ENCODE measurements at regions not wholly inside any gene's neighbourhood (a gene's known extent, or its start where the extent isn't known, plus 50 kb on each side); places are given as distances from the start of the nearest gene placed in this dataset.
"Not testable (repeated sequence)": the region's sequence is repeated elsewhere in the genome, so short reads cannot be mapped to it uniquely, and the experiment has no call there.

DNA sequence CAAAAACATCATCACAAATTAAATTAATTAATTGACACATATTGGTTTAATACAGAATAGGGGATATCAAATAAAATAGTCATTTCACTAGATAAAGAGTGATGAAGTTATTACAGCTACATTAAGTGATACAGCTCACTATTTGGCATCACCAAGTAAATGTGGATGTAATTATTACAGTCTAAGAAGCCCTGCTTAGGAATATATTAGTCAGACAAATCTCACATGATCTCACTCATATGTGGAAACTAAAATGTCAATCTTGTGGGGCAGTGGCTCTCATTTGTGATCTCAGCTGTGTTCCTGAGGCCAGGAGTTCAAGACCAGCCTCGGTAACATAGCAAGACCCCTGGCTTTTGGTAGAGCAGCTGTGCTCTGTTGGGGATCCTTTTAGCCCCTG lies 233.4 kb upstream of the RGMB start:
- DNase-seq (ENCODE audit: low read depth, low spot score): no peak
- in situ Hi-C loops (cut with HindIII; ENCODE audit: low pct_unique_long_range_greater_than_20kb, low sequenced_read_pairs): no loop called here

DNA sequence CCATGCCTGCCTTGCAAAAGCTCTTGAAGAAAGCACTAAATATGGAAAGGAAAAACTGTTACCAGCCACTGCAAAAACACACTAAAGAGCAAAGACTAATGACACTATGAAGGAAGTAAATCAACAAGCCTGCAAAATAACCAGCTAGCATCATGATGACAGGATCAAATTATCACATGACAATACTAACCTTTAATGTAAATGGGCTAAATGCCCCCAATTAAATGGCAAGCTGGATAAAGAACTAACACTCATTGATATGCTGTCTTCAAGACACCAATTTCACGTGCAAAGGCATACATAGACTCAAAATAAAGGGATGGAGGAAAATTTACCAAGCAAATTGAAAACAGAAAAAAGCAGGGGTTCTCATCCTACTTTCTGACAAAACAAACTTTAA lies 231.8 kb upstream of the RGMB start:
- no peak for DNase-seq (ENCODE audit: low read depth, low spot score)
- in situ Hi-C loops (cut with HindIII; ENCODE audit: low pct_unique_long_range_greater_than_20kb, low sequenced_read_pairs): no loop called here

DNA sequence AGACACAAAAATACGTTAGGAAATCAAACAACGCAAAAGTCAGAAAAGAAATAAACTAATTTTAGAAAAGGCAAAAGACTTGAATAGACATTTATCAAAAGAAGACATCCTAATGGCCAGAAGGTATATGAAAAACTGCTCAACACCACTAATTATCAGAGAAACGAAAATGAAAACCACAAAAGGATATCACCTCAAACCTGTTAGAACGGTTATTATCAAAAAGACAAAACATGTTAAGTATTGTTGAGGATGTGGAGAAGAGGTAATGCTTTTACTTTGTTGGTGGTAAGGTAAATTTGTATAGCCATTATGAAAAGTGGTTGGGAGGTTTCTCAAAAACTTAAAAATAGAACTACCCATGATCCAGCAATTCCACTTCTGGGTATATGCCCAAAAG lies 230.0 kb upstream of the RGMB start:
- in situ Hi-C loops (cut with HindIII; ENCODE audit: low pct_unique_long_range_greater_than_20kb, low sequenced_read_pairs): no loop called here
- no peak for DNase-seq (ENCODE audit: low read depth, low spot score)

DNA sequence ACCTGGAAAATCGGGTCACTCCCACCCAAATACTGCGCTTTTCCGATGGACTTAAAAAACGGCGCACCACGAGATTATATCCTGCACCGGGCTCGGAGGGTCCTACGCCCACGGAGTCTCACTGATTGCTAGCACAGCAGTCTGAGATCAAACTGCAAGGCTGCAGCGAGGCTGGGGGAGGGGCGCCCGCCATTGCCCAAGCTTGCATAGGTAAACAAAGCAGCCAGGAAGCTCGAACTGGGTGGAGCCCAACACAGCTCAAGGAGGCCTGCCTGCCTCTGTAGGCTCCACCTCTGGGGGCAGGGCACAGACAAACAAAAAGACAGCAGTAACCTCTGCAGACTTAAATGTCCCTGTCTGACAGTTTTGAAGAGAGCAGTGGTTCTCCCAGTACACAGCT lies 226.5 kb upstream of the RGMB start:
- in situ Hi-C loops (cut with HindIII; ENCODE audit: low pct_unique_long_range_greater_than_20kb, low sequenced_read_pairs); DNase-seq (ENCODE audit: low read depth, low spot score): not testable (repeated sequence)

DNA sequence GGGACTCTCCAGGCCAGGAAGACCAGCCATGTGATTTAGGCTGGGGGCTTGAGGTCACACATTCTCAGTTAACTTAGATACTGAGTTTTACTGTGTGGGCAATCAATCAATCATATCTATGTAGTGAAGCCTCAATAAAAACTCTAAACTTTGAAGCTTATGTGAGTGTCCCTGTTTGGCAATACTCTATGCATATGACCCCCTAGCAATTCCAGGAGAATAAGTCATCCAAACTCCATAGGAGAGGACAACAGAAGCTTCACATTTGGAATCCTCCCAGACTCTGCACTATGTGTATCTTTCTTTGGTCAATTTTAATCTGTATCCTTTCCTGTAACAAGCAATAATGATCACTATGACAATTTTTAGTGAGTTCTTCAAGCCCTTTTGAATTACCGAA lies 216.8 kb upstream of the RGMB start:
- DNase-seq (ENCODE audit: low read depth, low spot score): no peak
- in situ Hi-C loops (cut with HindIII; ENCODE audit: low pct_unique_long_range_greater_than_20kb, low sequenced_read_pairs): no loop called here

DNA sequence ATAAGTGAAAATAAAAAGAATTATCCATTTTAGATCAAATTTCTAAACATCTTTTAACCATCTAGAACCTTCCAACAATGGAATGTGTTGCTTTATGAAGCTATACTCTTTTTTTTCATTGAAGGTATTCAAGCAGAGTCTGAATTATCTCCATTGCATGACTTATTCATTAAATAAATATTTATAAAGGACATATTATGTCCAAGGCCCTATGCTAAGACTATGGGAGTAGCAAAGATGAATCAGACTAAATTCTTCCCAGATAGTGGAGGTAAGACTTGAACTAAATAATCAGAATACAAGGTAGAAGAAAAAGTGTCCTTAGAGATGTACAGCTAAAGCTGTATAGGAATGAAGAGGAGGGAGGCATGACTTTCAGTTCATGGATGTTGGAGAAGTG lies 215.5 kb upstream of the RGMB start:
- in situ Hi-C loops (cut with HindIII; ENCODE audit: low pct_unique_long_range_greater_than_20kb, low sequenced_read_pairs): no loop called here
- DNase-seq (ENCODE audit: low read depth, low spot score): no peak

DNA sequence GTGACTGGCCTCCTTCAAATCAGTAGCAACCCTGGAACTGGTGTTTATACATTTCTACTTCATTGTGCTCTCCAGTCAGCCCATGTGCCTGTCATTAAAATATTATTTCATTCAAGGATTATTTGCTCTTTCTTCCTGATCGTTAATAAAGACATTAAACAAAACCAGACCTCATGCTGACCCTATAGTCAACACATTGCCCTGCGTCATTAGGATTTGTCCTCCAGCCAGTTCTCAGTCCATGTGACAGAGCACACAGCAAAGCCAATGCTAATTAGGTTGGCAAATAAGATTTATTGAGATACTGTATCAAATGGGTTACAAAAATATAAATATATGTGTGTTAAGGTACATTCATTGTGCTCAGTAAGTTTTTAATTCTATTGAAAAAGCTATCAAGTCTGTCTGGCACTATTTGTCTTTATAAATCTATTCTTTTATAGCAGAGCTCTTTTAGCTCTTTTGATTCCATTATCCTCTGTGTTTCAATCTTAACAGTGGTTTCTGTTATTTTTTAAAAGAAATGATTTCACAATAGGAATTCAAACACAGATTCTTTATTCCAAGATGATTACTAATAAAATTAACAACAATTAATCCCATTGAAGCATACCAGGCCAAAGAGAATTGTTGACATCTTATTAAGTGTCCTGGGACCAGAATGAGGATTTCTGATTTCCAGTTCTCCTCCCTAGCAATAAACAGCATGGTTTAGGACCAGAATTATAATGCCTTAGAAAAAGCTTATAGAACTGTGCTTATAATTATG lies 209.4 kb upstream of the RGMB start:
- DNase-seq (ENCODE audit: low read depth, low spot score): peak; percentile 70
- in situ Hi-C loops (cut with HindIII; ENCODE audit: low pct_unique_long_range_greater_than_20kb, low sequenced_read_pairs): no loop called here

DNA sequence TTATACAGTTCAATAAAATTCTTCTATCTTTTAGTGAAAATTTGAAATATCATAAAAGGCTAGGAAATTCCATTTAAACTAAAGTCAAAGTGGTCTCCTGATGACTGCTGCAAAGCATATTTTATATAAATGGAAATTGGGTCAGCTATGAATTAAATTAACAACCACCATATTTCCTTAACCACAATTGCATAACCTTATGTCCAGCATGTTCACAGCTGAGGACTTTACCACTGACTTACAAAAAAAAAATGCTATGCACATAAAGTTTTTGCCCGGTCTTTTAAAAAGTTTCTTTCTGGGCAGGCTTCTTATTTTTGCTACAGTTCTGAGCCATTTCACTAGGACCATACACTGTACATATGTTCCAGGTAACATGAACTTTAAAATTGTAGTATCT lies 208.6 kb upstream of the RGMB start:
- in situ Hi-C loops (cut with HindIII; ENCODE audit: low pct_unique_long_range_greater_than_20kb, low sequenced_read_pairs): no loop called here
- DNase-seq (ENCODE audit: low read depth, low spot score): no peak

DNA sequence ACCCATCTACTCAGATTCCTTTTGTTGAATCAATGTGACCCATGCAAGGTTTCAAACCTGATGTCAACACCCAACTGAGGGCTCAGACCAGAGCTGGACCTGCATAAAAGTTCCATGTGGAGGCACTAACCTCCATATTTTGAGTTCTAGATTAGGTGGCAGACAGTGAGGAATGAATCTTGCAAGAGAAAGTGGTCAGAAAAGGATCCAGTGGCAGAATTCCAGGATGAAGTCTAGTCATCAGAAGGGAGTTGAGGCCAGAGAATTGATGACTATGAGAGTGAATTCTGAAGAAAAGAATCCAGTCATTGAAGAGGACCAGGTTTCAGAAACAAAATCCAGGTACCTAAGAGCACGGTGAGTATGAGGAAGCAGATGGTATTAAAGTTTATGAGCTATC lies 205.1 kb upstream of the RGMB start:
- DNase-seq (ENCODE audit: low read depth, low spot score): no peak

DNA sequence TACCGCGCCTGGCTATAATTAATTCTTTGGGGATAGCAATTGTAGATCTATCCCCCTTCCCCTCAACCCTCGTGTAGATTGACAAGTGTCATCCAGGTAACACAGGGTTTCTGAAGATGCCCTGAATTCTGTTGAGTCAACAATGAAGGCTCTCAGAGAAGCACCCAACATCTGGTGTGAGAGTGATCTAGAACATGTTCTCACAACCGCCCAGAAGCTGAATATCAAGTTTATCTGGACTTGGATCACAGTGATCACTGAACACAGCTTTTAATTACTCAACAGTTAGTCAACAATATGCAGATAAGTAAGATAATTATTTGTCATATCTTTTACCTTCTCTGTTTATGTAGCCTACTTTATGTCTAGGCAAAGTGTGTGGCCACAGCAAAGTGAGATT lies 204.2 kb upstream of the RGMB start:
- DNase-seq (ENCODE audit: low read depth, low spot score): no peak
- in situ Hi-C loops (cut with HindIII; ENCODE audit: low pct_unique_long_range_greater_than_20kb, low sequenced_read_pairs): no loop called here

More for the DNA sequence above, 205.1 kb upstream of the RGMB start:
- in situ Hi-C loops (cut with HindIII; ENCODE audit: low pct_unique_long_range_greater_than_20kb, low sequenced_read_pairs): no loop called here

DNA sequence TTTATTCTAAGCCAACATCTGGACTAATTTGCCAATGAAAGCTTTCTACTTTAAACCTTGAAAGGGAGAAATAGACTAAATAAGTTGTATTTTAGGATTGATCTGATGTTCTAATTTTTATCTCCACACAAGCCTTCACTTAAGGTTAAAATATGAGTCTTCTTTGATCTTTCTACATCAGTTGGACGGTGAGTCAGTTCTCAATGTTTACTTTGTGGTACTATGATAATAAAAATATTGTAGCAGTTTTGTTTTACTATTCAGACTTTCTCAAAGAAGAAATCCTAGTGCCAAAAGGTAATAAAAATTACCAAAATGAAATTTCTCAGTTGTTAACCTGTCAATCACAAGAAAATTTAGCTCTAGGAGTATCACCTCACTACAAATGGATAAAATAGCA lies 203.5 kb upstream of the RGMB start:
- no peak for DNase-seq (ENCODE audit: low read depth, low spot score)
- in situ Hi-C loops (cut with HindIII; ENCODE audit: low pct_unique_long_range_greater_than_20kb, low sequenced_read_pairs): no loop called here

DNA sequence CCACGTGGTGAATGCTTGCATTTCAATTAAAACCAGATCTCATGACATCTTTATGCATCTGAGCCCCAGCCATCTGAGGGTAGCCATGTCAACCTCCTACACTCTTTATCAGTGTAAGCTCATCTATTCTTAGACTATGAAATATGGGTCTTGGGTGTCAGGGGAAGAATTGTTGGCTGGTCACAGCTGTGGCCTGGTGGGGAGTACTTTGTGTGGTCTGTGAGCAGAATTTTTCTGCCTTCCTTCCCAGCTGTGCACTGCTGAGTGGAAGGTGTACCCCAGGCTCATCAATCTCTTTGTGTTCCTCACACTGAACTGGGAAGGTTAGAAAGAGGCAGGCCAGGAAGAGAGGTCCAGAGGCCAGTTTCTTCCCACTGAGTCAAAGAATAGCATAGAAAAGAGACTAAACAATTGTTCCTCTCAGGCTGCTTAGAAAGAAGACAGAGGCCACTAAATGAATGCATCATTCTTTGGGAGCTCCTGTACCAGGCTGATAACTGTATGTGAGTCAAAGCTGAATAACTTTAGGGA lies 202.7 kb upstream of the RGMB start:
- in situ Hi-C loops (cut with HindIII; ENCODE audit: low pct_unique_long_range_greater_than_20kb, low sequenced_read_pairs): no loop called here

DNA sequence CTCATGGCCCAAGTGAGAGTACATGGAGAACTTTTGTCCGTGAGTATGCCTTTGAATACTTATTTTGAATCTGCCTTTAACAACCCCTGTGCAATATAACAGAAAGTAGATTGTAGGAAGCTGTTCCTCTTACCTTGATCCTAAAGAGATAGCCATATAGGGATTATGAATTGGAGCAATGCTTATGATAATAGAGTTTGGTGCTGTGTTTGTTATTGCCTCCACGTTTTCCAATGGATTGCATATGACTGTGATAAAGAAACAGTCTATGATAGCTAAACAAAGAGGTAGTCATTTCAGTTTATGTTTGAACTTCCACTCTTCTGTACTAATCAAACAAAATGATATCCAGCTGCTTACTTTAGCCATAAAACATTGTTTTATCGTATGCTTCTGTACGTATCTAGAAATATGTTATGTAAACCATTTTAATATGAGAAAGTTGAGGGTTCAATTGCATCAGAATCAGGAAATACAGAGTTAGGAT lies 199.6 kb upstream of the RGMB start:
- in situ Hi-C loops (cut with HindIII; ENCODE audit: low pct_unique_long_range_greater_than_20kb, low sequenced_read_pairs): no loop called here
- no peak for DNase-seq (ENCODE audit: low read depth, low spot score)

More for the DNA sequence above, 202.7 kb upstream of the RGMB start:
- DNase-seq (ENCODE audit: low read depth, low spot score): peak; percentile 35

DNA sequence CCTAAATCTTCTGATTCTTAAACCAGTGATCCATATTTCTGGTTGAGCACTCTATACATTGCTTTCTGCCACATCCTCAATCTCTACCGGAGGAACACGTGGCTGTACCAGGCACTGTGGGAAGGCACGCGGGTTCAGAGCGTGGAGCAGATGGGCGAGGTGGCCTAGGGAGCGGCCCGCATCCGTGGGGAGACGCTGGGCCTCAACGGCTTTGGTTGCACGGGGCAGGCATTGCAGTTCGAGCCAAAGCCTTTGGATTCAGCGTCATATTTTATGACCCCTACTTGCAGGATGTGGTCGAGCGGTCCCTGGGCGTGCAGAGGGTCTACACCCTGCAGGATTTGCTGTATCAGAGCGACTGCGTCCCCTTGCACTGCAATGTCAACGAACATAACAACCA lies 197.2 kb upstream of the RGMB start:
- in situ Hi-C loops (cut with HindIII; ENCODE audit: low pct_unique_long_range_greater_than_20kb, low sequenced_read_pairs): no loop called here
- DNase-seq (ENCODE audit: low read depth, low spot score): no peak

DNA sequence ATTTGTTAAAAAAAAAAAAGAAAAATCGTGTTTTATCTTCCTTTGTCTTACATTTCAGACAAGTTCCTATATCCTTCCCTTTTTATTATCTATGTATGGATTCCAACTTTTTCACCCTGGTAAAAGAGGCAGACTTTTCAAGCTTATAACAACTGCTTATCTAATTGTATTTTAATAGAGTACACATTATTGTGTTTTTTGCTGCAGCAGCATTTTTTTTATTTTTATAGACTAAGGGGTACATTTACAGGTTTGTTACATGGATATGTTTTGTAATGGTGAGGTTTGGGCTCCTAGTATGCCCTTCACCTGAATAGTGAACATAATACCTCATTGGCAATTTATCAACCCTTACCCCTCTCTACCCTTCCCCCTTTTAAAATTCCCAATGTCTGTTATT lies 195.0 kb upstream of the RGMB start:
- no peak for DNase-seq (ENCODE audit: low read depth, low spot score)
- in situ Hi-C loops (cut with HindIII; ENCODE audit: low pct_unique_long_range_greater_than_20kb, low sequenced_read_pairs): no loop called here

DNA sequence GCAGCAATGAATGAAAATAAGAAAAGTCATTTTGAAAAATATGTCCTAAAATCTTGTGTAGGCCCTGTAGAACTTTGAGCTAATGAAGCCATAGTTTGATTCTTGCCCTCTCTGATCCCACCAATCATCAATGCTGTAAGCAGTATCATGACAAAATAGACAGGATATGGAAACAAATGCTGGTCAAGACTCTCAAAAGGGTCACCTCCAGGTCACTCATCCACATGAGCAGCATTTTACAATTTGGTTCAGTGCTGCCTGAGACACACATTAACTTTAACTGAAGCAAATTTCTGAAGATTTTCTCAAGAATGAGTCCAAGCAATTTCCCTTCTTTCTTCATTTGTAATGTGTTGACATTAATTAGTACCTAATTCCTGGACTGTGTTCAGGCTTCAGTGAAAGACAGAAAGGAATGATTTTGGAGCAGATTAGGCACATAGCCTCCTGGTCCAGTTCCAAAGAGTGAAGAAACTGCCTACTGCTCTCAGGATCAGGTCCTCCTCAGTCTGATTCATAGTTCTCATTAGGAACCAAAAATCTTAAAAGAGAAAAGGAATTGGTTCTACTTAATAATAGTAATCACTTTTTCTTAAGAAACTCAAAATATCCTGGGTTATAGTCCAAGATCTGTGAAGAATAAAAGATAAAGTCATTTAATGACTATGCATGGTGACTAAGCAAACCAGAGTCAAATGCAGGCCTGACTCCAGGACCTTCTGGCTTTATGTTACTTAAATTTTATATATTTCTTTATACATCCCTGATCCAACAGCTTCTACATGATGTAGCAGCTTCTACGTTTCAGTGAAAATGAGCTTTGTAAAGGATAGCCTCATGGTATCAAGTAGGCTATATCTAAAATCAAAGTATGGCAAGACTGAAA lies 192.1 kb upstream of the RGMB start:
- DNase-seq (ENCODE audit: low read depth, low spot score): no peak
- in situ Hi-C loops (cut with HindIII; ENCODE audit: low pct_unique_long_range_greater_than_20kb, low sequenced_read_pairs): no loop called here

DNA sequence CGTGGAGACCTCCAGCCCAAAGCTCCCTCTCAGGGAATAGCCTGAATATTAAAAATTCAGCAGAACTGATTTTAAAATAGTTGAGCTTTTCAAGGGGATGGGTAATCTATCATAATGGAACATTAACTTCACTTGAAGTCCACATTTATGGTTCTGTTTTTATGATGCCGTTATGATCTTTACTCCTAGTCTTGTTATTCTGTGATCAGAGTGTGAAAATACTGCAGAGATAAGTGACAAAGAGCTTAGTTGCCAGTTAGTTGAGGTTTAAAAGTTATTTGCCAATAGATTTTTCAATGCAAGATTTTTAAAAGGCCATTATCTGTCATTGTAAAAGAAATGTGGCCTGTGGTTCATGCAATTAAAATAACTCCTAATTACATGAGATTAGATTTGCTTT lies 189.9 kb upstream of the RGMB start:
- in situ Hi-C loops (cut with HindIII; ENCODE audit: low pct_unique_long_range_greater_than_20kb, low sequenced_read_pairs): no loop called here
- no peak for DNase-seq (ENCODE audit: low read depth, low spot score)

DNA sequence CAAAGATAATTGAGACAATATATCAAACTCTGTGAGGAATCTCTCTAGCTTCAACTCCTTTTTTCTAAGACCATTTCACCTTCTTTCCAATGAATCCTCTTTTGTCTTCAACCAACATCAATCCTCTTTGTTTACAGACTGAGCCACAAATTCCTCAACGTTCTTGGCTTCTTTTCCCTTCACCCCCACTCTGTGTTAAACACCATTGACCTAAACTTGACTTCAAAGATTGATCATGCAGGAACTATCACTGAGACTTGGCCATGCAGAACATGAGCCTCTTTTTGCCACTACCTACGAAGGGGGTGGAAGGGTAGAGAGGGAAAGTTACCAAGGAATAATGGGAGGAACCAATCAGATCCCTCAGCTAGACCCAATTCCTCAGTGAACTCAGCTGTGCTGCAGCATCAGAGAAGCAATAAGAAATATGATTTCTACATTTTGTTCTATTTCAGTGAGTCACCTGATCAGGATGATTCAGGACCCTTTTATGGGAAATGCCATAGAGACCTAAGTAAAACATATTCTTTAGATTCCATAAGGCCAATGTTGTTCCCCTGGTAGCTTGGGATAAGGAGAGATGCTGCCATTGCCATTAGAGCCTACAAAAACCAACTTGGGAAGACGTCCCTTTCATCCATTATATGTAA lies 187.7 kb upstream of the RGMB start:
- in situ Hi-C loops (cut with HindIII; ENCODE audit: low pct_unique_long_range_greater_than_20kb, low sequenced_read_pairs): no loop called here
- no peak for DNase-seq (ENCODE audit: low read depth, low spot score)

Data from SK-MEL-5 (cell line).